Astrocyte (in vitro differentiated cells and primary cell): ENCODE measurements at regions not wholly inside any gene's neighbourhood (a gene's known extent, or its start where the extent isn't known, plus 50 kb on each side); places are given as distances from the start of the nearest gene placed in this dataset.

Experiments
- DNase-seq: peaks from one replicate; pipeline ENCODE4 v3.0.0-alpha.2; 2010; ENCODE audit warnings: low read depth
- FAIRE-seq: peaks from 2 replicates; lab custom pipeline; 2011; peaks lifted over from hg19 to GRCh38; lab: Jason Lieb, UNC
- H2AFZ ChIP-seq: 2 replicates; pipeline ENCODE4 v1.6.0; 2012; ENCODE audit warnings: low read depth, low read length, inconsistent platforms
- H3K27ac ChIP-seq: 2 replicates; pipeline ENCODE4 v1.5.1; 2011; ENCODE audit warnings: low read depth, low read length, inconsistent platforms
- H3K27me3 ChIP-seq: 2 replicates; pipeline ENCODE4 v1.6.0; 2011; ENCODE audit warnings: low read length, inconsistent platforms; ENCODE audit not compliant: insufficient read depth
- H3K36me3 ChIP-seq: 2 replicates; pipeline ENCODE4 v1.5.1; 2011; ENCODE audit warnings: low read length, inconsistent platforms; ENCODE audit not compliant: insufficient read depth
- H3K4me1 ChIP-seq: 2 replicates; pipeline ENCODE4 v1.5.1; 2011; ENCODE audit warnings: low read length, inconsistent platforms; ENCODE audit not compliant: insufficient read depth
- H3K4me2 ChIP-seq: 2 replicates; pipeline ENCODE4 v1.6.0; 2012; ENCODE audit warnings: low read length, inconsistent platforms
- H3K4me3 ChIP-seq: 2 replicates; pipeline ENCODE4 v1.5.1; 2011; ENCODE audit warnings: low read depth, mild to moderate bottlenecking, low read length, inconsistent platforms; ENCODE audit not compliant: insufficient read depth
- H3K79me2 ChIP-seq: 2 replicates; pipeline ENCODE4 v1.6.0; 2012; ENCODE audit warnings: mild to moderate bottlenecking, low read length, inconsistent platforms; ENCODE audit not compliant: insufficient read depth
- H3K9ac ChIP-seq: 2 replicates; pipeline ENCODE4 v1.6.0; 2012; ENCODE audit warnings: mild to moderate bottlenecking, low read length, inconsistent platforms
- H3K9me3 ChIP-seq: 2 replicates; pipeline ENCODE4 v1.5.1; 2012; ENCODE audit warnings: low read depth, mild to moderate bottlenecking, low read length, inconsistent platforms; ENCODE audit not compliant: insufficient read depth
- H4K20me1 ChIP-seq: 2 replicates; pipeline ENCODE4 v1.6.0; 2012; ENCODE audit warnings: low read length, inconsistent platforms; ENCODE audit not compliant: insufficient read depth
- H3K27ac Mint-ChIP-seq: one replicate; pipeline ENCODE4 v1.8.0; 2021; ENCODE audit warnings: mild to moderate bottlenecking, mixed read lengths; ENCODE audit not compliant: unreplicated experiment
- H3K27me3 Mint-ChIP-seq: one replicate; pipeline ENCODE4 v1.8.0; 2021; ENCODE audit warnings: low read depth, mixed read lengths; ENCODE audit not compliant: unreplicated experiment
- H3K36me3 Mint-ChIP-seq: one replicate; pipeline ENCODE4 v1.8.0; 2021; ENCODE audit warnings: low read depth, mixed read lengths; ENCODE audit not compliant: unreplicated experiment
- H3K4me1 Mint-ChIP-seq: one replicate; pipeline ENCODE4 v1.8.0; 2021; ENCODE audit warnings: low read depth, mixed read lengths; ENCODE audit not compliant: unreplicated experiment
- H3K4me3 Mint-ChIP-seq: one replicate; pipeline ENCODE4 v1.8.0; 2021; ENCODE audit warnings: mild to moderate bottlenecking, moderate library complexity, mixed read lengths; ENCODE audit not compliant: unreplicated experiment
- H3K9me3 Mint-ChIP-seq: one replicate; pipeline ENCODE4 v1.8.0; 2021; ENCODE audit warnings: mild to moderate bottlenecking, mixed read lengths; ENCODE audit not compliant: unreplicated experiment
- CTCF ChIP-seq: IDR thresholded peaks from 2 replicates; pipeline ENCODE4 v1.5.1; 2011; ENCODE audit warnings: low read depth, mild to moderate bottlenecking, inconsistent platforms, low read length, moderate library complexity; ENCODE audit not compliant: insufficient read depth
- EZH2 ChIP-seq: IDR thresholded peaks from 2 replicates; pipeline ENCODE4 v1.6.1; 2012; ENCODE audit warnings: mild to moderate bottlenecking, low read length, inconsistent platforms; ENCODE audit not compliant: insufficient read depth

GRCh38 chr2:235373171-235373570 is 120.7 kb upstream of the AGAP1 start:
- H3K4me3 ChIP-seq, result no peak overlapping the region
- H3K27ac Mint-ChIP-seq, result no peak overlapping the region
- H3K4me3 Mint-ChIP-seq, result no peak overlapping the region
- H3K27ac ChIP-seq, result no peak overlapping the region
- no peaks in the 10 kb centered on the region for H3K79me2 ChIP-seq
- H3K4me2 ChIP-seq, result no peak overlapping the region
- H3K27me3 ChIP-seq, result peaks cover 18% of the 10 kb centered on the region
- no peaks in the 10 kb centered on the region for H3K36me3 ChIP-seq
- no peaks in the 10 kb centered on the region for H3K9me3 ChIP-seq
- H4K20me1 ChIP-seq, result no peaks in the 10 kb centered on the region
- H3K36me3 Mint-ChIP-seq, result no peaks in the 10 kb centered on the region
- H3K27me3 Mint-ChIP-seq, result peaks cover 35% of the 10 kb centered on the region
- no peaks in the 10 kb centered on the region for H3K9me3 Mint-ChIP-seq
- no peaks in the 10 kb centered on the region for H3K4me1 ChIP-seq
- no peak for DNase-seq
- TF ChIP-seq CTCF (no peak), EZH2 (no peak)
- H2AFZ ChIP-seq, result no peak overlapping the region
- no peak for FAIRE-seq
- no peak overlapping the region for H3K9ac ChIP-seq
- H3K4me1 Mint-ChIP-seq, result peaks cover 2% of the 10 kb centered on the region

GRCh38 chr2:235377176-235377575 is 116.7 kb upstream of the AGAP1 start:
- Histone ChIP-seq H3K4me1 (peaks cover 3% of the 10 kb centered on the region), H3K9ac (no peak overlapping the region), H3K27ac (no peak overlapping the region), H3K79me2 (no peaks in the 10 kb centered on the region), H4K20me1 (no peaks in the 10 kb centered on the region), H2AFZ (no peak overlapping the region), H3K4me3 (no peak overlapping the region), H3K4me2 (no peak overlapping the region), H3K36me3 (no peaks in the 10 kb centered on the region), H3K9me3 (no peaks in the 10 kb centered on the region), H3K27me3 (peaks cover 7% of the 10 kb centered on the region)
- TF ChIP-seq EZH2 (no peak), CTCF (no peak)
- Mint-ChIP-seq H3K27ac (no peak overlapping the region), H3K4me1 (peaks cover 5% of the 10 kb centered on the region), H3K9me3 (no peaks in the 10 kb centered on the region), H3K27me3 (peaks cover 9% of the 10 kb centered on the region), H3K4me3 (no peak overlapping the region), H3K36me3 (no peaks in the 10 kb centered on the region)
- no peak for FAIRE-seq
- no peak for DNase-seq

- Histone ChIP-seq H3K4me3 (no peak overlapping the region), H3K9ac (no peak overlapping the region), H3K27me3 (peaks cover 7% of the 10 kb centered on the region), H3K36me3 (no peaks in the 10 kb centered on the region), H3K79me2 (no peaks in the 10 kb centered on the region), H3K9me3 (no peaks in the 10 kb centered on the region), H3K4me1 (peaks cover 3% of the 10 kb centered on the region), H2AFZ (no peak overlapping the region), H4K20me1 (no peaks in the 10 kb centered on the region), H3K4me2 (no peak overlapping the region), H3K27ac (no peak overlapping the region)
- no peak overlapping the region for H3K4me3 Mint-ChIP-seq
- H3K27me3 Mint-ChIP-seq, result peaks cover 9% of the 10 kb centered on the region
- H3K9me3 Mint-ChIP-seq, result no peaks in the 10 kb centered on the region
- DNase-seq (no peak), FAIRE-seq (no peak)
- H3K4me1 Mint-ChIP-seq, result peaks cover 7% of the 10 kb centered on the region
- H3K36me3 Mint-ChIP-seq, result no peaks in the 10 kb centered on the region
- H3K27ac Mint-ChIP-seq, result no peak overlapping the region
- TF ChIP-seq EZH2, result no peak
- TF ChIP-seq CTCF, result no peak
These were observed 115.6 kb upstream of the AGAP1 start for GRCh38 chr2:235378246-235378645.
